ENCODE measurements at regions not wholly inside any gene's neighbourhood (a gene's known extent, or its start where the extent isn't known, plus 50 kb on each side); places are given as distances from the start of the nearest gene placed in this dataset.
"Not testable (repeated sequence)": the region's sequence is repeated elsewhere in the genome, so short reads cannot be mapped to it uniquely, and the experiment has no call there.

DNA sequence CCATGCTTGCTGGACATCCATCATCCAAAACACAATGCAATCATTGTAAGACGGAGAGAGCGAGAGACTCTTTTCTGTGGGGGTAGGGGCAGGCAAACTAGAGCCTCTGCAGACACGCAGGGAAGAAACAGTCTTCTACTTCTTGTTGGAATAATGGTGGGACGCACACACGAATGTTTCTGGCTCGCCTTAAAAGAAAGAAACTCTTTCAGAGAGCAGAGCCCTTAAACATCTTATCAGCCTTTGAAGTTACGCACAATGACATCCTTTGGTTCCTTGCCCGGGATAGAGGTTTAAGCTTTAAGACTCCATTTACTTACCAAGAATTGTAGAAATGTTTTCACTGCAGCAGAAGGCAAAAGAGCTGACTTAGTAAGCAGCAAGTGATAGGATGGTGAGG is 133.8 kb upstream of the FOXN3 start:
- no peak for DNase-seq
- Mint-ChIP-seq H3K27me3 (no peaks in the 10 kb centered on the region), H3K4me1 (peaks cover 2% of the 10 kb centered on the region), H3K9me3 (no peaks in the 10 kb centered on the region), H3K36me3 (ENCODE audit: low read depth) (peaks cover 19% of the 10 kb centered on the region), H3K27ac (no peak overlapping the region), H3K4me3 (no peak overlapping the region)
- ChIA-PET CTCF (no interaction called here), POLR2A (no interaction called here)

DNA sequence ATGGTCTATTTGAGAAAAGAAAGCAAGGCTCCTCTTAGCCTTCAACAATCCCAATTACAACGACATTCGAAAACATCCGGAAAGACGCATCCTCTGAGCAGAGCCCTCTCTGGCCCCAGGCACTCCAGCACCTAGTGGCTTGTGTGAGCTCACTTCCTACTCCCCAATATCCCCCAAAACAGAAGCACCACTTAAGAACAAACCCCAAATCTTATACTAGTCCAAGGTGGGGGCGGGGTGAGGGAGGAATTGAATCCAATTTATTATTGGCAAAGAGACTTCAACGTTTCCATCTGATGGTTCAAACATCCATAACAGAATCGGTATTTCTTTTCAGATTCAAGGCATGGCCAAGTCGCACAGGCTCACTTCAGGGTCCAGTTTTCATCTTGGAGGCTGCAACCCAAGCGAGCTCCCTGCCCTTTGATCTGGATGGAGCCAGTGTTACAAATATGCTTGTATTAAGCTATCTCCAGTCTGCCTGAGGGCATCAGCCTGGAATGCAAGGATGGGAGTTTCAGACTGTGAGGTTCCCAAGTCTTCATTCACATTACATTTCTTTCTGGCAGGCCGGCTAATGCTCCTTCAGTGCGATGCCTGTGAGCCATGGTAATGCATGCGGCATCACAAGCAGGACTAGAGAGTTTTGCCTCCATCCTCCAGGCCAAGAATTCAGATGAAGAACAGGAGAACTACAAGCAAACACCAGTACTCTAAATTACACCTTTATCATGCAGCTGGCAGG is 132.5 kb upstream of the FOXN3 start:
- Mint-ChIP-seq H3K4me1 (peaks cover 2% of the 10 kb centered on the region), H3K27me3 (no peaks in the 10 kb centered on the region), H3K27ac (no peak overlapping the region), H3K36me3 (ENCODE audit: low read depth) (peaks cover 16% of the 10 kb centered on the region), H3K9me3 (no peaks in the 10 kb centered on the region), H3K4me3 (no peak overlapping the region)
- CTCF ChIA-PET = no interaction called here
- no peak for DNase-seq
- POLR2A ChIA-PET = no interaction called here

DNA sequence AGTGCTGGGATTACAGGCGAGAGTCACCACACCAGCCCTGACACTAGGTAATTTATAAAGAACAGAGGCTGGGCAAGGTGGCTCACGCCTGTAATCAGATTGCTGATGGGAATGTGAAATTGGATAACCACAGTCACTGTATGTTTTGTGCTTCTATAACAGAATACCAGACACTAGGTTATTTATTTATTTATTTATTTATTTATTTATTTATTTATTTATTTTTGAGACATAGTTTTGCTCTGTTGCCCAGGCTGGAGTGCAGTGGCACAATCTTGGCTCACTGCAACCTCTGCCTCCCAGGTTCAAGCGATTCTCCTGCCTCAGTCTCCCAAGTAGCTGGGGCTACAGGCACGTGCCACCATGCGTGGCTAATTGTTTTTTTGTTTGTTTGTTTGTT is 130.0 kb upstream of the FOXN3 start:
- H3K4me3 Mint-ChIP-seq, H3K4me1 Mint-ChIP-seq, POLR2A ChIA-PET, H3K27ac Mint-ChIP-seq, H3K9me3 Mint-ChIP-seq, CTCF ChIA-PET, H3K27me3 Mint-ChIP-seq, DNase-seq: not testable (repeated sequence)
- peaks cover 14% of the 10 kb centered on the region for H3K36me3 Mint-ChIP-seq (ENCODE audit: low read depth)

DNA sequence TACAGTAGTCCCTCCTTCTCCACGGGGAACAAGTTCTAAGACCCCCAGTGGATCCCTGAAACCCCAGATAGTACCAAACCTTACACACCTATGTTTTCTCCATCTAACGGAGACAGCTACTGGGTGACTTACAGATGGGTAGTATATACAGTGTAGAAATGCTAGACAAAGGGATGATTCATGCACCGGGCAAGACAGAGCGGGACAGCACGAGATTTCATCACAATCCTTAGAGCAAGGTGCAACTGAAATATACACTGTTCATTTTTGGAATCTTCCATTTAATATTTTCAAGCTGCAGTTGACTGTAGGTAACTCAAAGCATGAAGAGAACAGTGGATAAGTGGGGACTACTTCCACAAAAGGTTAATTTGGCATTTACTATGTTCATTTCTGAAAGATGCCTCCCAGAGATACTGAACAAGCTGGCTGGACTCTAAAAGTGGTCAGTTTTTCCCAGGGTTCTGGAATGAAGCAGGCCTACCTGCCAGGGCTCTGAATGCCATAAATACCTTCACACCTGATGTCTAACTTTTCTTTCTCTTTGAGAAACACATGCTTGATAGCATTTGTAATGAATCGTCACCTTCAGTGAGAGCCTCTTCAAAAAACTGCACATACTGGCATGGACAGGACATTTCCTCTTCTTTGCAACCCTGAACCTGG is 127.7 kb upstream of the FOXN3 start:
- ChIA-PET CTCF (interaction anchor here (0.8 kb wide), 1 partner anchor 394 kb away, joined by 3 read pairs; no protein-coding TSS in a partner anchor), POLR2A (no interaction called here)
- peaks cover 13% of the 10 kb centered on the region for H3K36me3 Mint-ChIP-seq (ENCODE audit: low read depth)
- H3K27ac Mint-ChIP-seq = no peak overlapping the region
- DNase-seq = no peak
- H3K4me1 Mint-ChIP-seq = peaks cover 2% of the 10 kb centered on the region
- no peaks in the 10 kb centered on the region for H3K9me3 Mint-ChIP-seq
- H3K4me3 Mint-ChIP-seq = no peak overlapping the region
- H3K27me3 Mint-ChIP-seq = no peaks in the 10 kb centered on the region

DNA sequence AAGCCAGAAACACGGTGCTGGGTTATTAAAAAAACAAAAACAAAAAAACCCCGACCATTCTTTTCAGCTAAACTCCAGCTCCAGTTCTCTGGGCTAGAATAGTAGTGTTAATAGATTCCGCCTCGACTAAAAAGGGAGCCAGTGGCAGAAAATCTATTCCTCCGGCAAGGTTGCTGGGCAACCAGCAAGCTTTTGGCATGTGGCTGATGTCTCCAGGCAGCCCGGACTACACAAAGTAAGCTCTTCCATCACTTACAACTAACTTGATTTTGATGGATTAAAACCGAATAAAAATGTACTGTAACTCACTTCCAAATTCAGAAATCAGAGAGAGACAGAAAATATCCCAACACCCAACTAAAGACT is 126.4 kb upstream of the FOXN3 start:
- Mint-ChIP-seq H3K9me3 (no peaks in the 10 kb centered on the region), H3K4me3 (no peak overlapping the region), H3K27me3 (no peaks in the 10 kb centered on the region), H3K4me1 (peaks cover 4% of the 10 kb centered on the region), H3K36me3 (ENCODE audit: low read depth) (peaks cover 13% of the 10 kb centered on the region), H3K27ac (no peak overlapping the region)
- ChIA-PET POLR2A (interaction anchor here (0.8 kb wide), 1 partner anchor 39 kb away, joined by 3 read pairs; no protein-coding TSS in a partner anchor), CTCF (interaction anchor here (0.7 kb wide), 2 partner anchors 114 to 377 kb away, joined by 3 read pairs; no protein-coding TSS in a partner anchor)
- DNase-seq = no peak

DNA sequence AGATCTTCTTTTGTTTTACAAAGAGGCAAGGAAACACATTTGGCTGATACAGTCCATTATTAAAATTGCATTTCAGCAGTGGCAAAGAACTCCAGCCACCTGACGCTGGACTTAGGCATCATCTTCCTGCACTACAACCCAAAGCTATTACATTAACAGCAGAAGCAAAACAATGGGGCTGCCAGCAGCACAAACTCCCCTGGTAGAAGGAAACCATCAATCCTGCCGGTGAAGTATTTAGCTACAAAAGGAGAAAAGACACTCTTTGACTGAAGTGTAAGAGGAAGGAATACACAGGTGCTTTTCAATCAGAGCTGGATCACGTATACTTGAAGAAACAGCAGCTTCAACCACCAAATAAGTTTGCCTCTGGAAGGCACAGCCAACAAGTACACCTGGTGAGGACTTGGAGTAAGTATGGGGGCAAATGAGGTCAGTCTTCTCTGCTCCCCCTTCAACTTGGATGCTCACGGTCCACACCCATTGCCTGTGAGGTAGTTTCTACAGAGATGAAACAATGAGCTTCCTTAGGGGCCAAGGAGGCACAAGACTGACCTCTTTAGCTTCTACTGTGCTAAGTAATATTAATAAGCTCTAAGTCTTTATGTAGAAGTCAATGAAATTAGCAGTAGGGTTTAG is 125.9 kb upstream of the FOXN3 start:
- ChIA-PET CTCF (interaction anchor here (0.7 kb wide), 1 partner anchor 113 kb away, joined by 3 read pairs; no protein-coding TSS in a partner anchor), POLR2A (interaction anchor here (0.8 kb wide), 1 partner anchor 38 kb away, joined by 3 read pairs; no protein-coding TSS in a partner anchor)
- no peak for DNase-seq
- Mint-ChIP-seq H3K4me1 (peaks cover 4% of the 10 kb centered on the region), H3K36me3 (ENCODE audit: low read depth) (peaks cover 13% of the 10 kb centered on the region), H3K9me3 (no peaks in the 10 kb centered on the region), H3K27ac (no peak overlapping the region), H3K4me3 (no peak overlapping the region), H3K27me3 (no peaks in the 10 kb centered on the region)

DNA sequence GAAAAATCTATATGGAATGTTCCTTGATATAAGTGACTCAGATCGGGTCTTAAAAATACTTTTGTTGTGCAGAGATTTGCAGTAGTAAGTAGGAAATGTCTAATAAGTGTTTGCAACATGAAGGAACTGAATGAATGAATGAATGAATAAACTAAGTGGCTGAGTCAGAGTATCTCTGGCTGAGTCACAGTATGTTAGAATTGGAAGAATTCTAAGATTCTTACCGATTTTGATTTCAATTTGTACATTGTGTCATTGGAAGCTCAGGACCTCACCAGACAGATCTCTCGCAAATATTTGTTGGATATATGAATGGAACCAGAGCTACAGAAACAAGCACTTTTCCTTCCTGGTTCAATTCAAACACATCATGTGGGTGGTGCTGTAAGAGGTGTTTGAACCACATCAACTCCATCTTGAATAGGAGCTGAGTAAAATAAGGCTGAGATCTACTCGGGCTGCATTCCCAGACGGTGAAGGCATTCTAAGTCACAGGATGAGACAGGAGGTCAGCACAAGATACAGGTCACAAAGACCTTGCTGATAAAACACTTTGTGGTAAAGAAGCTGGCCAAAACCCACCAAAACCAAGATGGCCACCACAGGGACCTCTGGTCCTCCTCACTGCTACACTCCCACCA is 123.9 kb upstream of the FOXN3 start:
- Mint-ChIP-seq H3K4me1 (peaks cover 4% of the 10 kb centered on the region), H3K36me3 (ENCODE audit: low read depth) (peaks cover 13% of the 10 kb centered on the region), H3K9me3 (no peaks in the 10 kb centered on the region), H3K27me3 (no peaks in the 10 kb centered on the region), H3K4me3 (no peak overlapping the region), H3K27ac (no peak overlapping the region)
- ChIA-PET POLR2A (no interaction called here), CTCF (interaction anchor here (1.2 kb wide), 1 partner anchor 8 kb away, joined by 3 read pairs; no protein-coding TSS in a partner anchor)
- DNase-seq = no peak

DNA sequence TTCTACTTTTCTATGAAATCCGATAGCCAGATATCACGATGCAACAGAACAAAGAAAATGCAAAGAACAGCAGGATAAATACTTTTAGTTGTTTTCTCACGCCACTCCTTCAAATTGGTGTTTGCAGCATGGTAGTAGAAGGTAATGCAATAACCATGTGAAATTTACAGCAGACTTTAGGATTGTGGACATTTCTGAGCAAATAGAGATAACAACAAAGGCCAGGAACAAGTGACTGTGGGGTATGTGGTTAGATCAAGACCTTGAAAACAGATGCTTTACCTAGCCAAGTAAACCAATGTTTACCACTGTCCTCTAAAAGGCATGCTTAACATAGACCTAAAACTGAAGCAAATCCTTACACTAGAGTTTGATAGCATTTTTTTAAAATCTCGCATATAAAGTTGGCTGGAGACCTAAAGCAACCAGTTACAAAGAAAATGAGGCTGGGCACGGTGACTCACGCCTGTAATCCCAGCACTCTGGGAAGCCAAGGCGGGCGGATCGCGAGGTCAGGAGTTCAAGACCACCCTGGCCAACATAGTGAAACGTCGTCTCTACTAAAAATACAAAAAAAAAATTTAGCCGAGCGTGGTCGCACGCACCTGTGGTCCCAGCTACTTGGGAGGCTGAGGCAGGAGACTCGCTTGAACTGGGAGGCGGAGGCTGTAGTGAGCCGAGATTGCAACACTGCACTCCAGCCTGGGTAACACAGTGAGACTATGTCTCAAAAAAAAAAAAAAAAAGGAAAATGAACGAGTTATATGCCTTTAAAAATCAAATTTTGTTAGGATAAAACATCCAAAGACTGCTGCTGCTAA is 123.2 kb upstream of the FOXN3 start:
- no peak for DNase-seq
- H3K4me3 Mint-ChIP-seq = no peak overlapping the region
- no peaks in the 10 kb centered on the region for H3K9me3 Mint-ChIP-seq
- H3K4me1 Mint-ChIP-seq = peaks cover 4% of the 10 kb centered on the region
- POLR2A ChIA-PET = no interaction called here
- H3K27me3 Mint-ChIP-seq = no peaks in the 10 kb centered on the region
- no peak overlapping the region for H3K27ac Mint-ChIP-seq
- CTCF ChIA-PET = no interaction called here
- H3K36me3 Mint-ChIP-seq (ENCODE audit: low read depth) = peaks cover 13% of the 10 kb centered on the region

DNA sequence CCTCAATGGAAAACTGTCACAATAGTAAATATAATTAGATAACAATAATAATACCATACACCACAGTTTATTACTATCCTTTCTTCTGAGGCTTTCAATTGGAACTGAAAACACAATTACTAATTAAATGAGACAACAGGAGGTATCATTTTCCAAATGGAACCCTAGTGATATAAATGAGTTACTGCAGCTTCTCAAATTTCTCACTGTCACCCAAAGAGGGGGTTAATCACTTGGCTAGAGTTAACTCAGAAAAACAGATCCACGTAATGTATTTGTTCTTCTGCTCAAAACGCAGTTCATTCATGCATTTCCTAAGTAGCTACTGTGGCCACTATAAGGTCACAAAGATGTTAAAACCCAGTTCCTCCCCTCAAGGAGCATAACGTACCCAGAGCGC is 120.9 kb upstream of the FOXN3 start:
- Mint-ChIP-seq H3K4me1 (peaks cover 4% of the 10 kb centered on the region), H3K27ac (no peak overlapping the region), H3K36me3 (ENCODE audit: low read depth) (peaks cover 16% of the 10 kb centered on the region), H3K4me3 (no peak overlapping the region), H3K9me3 (no peaks in the 10 kb centered on the region), H3K27me3 (no peaks in the 10 kb centered on the region)
- ChIA-PET CTCF (no interaction called here), POLR2A (no interaction called here)
- no peak for DNase-seq

DNA sequence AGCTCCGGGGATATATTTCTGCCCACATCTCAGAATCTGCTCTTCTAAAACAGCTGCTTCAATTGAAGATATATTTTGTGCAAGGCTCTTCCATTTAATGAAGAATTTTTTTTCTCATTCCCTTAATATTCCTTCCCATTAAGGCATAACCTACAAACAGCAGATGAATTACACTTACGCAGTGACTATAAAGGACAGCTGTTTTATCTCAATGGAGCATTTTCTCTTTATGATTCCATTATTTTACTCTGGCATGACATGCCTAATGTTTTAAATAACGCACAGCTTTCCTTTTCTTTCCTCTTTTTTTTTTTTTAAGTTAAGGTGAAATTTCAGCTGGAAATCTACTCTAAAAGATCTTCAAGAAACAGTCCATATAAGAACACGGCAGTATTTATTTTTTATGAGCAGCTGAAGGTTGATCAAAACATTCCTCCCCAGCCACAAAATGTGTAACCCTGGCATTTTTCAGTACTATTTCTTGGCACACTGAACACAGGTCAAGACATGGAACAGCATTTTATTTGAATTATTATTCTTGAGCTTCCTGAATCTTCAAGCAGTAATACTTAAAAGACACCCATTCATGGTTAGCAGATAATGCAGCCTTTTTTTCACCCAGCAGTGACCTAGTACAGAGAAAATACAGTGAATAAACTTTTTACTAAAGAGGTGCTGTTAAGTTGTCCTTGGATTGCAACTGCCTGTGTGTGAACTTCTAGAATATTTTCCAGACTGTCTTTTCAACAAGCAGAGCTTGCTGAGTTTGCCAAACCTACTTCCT is 118.1 kb upstream of the FOXN3 start:
- ChIA-PET POLR2A (no interaction called here), CTCF (no interaction called here)

DNA sequence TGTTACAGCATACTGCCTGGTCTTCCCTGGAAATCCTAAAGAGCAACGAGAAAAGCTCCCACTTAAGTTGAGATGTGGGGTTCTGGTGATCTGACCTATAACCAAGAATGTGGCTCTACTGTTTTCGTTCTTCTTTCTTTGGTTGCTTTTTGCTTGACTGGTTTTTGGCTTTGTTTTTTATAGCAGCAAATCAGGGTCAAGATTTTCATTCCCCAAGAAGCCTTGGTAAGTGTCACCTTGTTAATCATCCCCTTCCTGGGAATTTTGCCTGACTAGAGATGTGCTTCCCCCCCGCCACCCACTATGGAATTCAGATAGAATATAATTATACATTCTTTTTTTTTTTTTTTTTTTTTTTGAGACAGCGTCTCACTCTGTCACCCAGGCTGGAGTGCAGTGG is 116.7 kb upstream of the FOXN3 start:
- POLR2A ChIA-PET = no interaction called here
- Mint-ChIP-seq H3K9me3 (peaks cover 3% of the 10 kb centered on the region), H3K27ac (no peak overlapping the region), H3K4me1 (no peaks in the 10 kb centered on the region), H3K27me3 (no peaks in the 10 kb centered on the region), H3K4me3 (no peak overlapping the region), H3K36me3 (ENCODE audit: low read depth) (peaks cover 12% of the 10 kb centered on the region)
- DNase-seq = no peak
- CTCF ChIA-PET = interaction anchor here (0.8 kb wide), 1 partner anchor 357 kb away, joined by 4 read pairs; no protein-coding TSS in a partner anchor

More for the DNA sequence above, 118.1 kb upstream of the FOXN3 start:
- Mint-ChIP-seq H3K36me3 (ENCODE audit: low read depth) (peaks cover 20% of the 10 kb centered on the region), H3K4me3 (no peak overlapping the region), H3K27ac (no peak overlapping the region), H3K9me3 (peaks cover 2% of the 10 kb centered on the region), H3K27me3 (no peaks in the 10 kb centered on the region), H3K4me1 (peaks cover 3% of the 10 kb centered on the region)
- DNase-seq = no peak

DNA sequence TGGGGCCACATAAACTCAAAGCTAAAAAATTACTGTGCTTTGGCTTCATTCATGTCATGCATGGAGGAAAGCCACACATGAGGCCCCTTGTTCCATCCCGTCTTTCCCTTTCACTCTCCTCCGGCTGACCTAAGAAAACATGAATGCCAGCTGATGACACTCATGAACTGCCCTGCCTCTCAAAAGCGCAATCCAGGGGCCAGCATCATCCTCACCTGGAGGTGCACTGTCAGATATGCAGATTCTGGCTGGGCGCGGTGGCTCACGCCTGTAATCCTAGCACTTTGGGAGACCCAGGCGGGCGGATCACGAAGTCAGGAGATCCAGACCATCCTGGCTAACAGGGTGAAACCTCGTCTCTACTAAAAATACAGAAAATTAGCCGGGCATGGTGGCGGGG is 116.1 kb upstream of the FOXN3 start:
- CTCF ChIA-PET = interaction anchor here (0.5 to 1.0 kb wide), 3 partner anchors 8 to 356 kb away, joined by 3 to 4 read pairs (median 3); no protein-coding TSS in a partner anchor
- Mint-ChIP-seq H3K4me3 (no peak overlapping the region), H3K9me3 (peaks cover 3% of the 10 kb centered on the region), H3K4me1 (no peaks in the 10 kb centered on the region), H3K27ac (no peak overlapping the region), H3K27me3 (no peaks in the 10 kb centered on the region), H3K36me3 (ENCODE audit: low read depth) (peaks cover 12% of the 10 kb centered on the region)
- POLR2A ChIA-PET = no interaction called here
- DNase-seq = no peak
